GM21717 (cell line): ENCODE measurements at regions not wholly inside any gene's neighbourhood (a gene's known extent, or its start where the extent isn't known, plus 50 kb on each side); places are given as distances from the start of the nearest gene placed in this dataset.

ENCODE experiments used
- ATAC-seq: cut with Tn5 transposase; IDR thresholded peaks from one replicate; pipeline ENCODE4 v1.9.1; 2021; ENCODE audit warnings: mild to moderate bottlenecking, moderate library complexity; ENCODE audit not compliant: unreplicated experiment

GRCh38 chr11:32265911-32266310 is 169.4 kb downstream of the WT1 start:
- ATAC-seq, result no peak

- no peak for ATAC-seq
Observed at GRCh38 chr11:32266601-32267000, 168.7 kb downstream of the WT1 start.

- no peak for ATAC-seq
Observed at GRCh38 chr11:32267679-32268187, 167.6 kb downstream of the WT1 start.

- ATAC-seq, result no peak
Observed at GRCh38 chr11:32273931-32274330, 161.4 kb downstream of the WT1 start.

GRCh38 chr11:32279672-32280071 is 155.7 kb downstream of the WT1 start:
- no peak for ATAC-seq

GRCh38 chr11:32280339-32280738 is 155.0 kb downstream of the WT1 start:
- no peak for ATAC-seq

GRCh38 chr11:32288276-32288675 is 147.1 kb downstream of the WT1 start:
- ATAC-seq, result no peak

- ATAC-seq, result no peak
Observed at GRCh38 chr11:32289701-32290100, 145.6 kb downstream of the WT1 start.

GRCh38 chr11:32290783-32291182 is 144.6 kb downstream of the WT1 start:
- no peak for ATAC-seq

GRCh38 chr11:32297611-32298011 is 137.7 kb downstream of the WT1 start:
- ATAC-seq, result no peak

- ATAC-seq, result no peak
Observed at GRCh38 chr11:32302826-32303225, 132.5 kb downstream of the WT1 start.

GRCh38 chr11:32304521-32304920 is 130.8 kb downstream of the WT1 start:
- ATAC-seq, result no peak

GRCh38 chr11:32305460-32305859 is 129.9 kb downstream of the WT1 start:
- ATAC-seq, result no peak

- ATAC-seq, result no peak
Observed at GRCh38 chr11:32307471-32307870, 127.9 kb downstream of the WT1 start.

- ATAC-seq, result no peak
Observed at GRCh38 chr11:32307913-32308312, 127.4 kb downstream of the WT1 start.

- no peak for ATAC-seq
Observed at GRCh38 chr11:32309530-32310213, 125.7 kb downstream of the WT1 start.

GRCh38 chr11:32310214-32310601 is 125.1 kb downstream of the WT1 start:
- ATAC-seq, result no peak

GRCh38 chr11:32311346-32312065 is 123.8 kb downstream of the WT1 start:
- no peak for ATAC-seq

GRCh38 chr11:32312206-32312817 is 123.0 kb downstream of the WT1 start:
- no peak for ATAC-seq

- no peak for ATAC-seq
Observed at GRCh38 chr11:32312865-32313403, 122.4 kb downstream of the WT1 start.

- no peak for ATAC-seq
Observed at GRCh38 chr11:32313477-32313876, 121.9 kb downstream of the WT1 start.

- no peak for ATAC-seq
Observed at GRCh38 chr11:32315121-32315520, 120.2 kb downstream of the WT1 start.
